GM18498 (cell line): ENCODE measurements at regions not wholly inside any gene's neighbourhood (a gene's known extent, or its start where the extent isn't known, plus 50 kb on each side); places are given as distances from the start of the nearest gene placed in this dataset.
"Not testable (repeated sequence)": the region's sequence is repeated elsewhere in the genome, so short reads cannot be mapped to it uniquely, and the experiment has no call there.

Experiments
- ATAC-seq: cut with Tn5 transposase; IDR thresholded peaks from one replicate; pipeline ENCODE4 v1.9.1; 2021; ENCODE audit warnings: mild to moderate bottlenecking, moderate library complexity; ENCODE audit not compliant: unreplicated experiment

DNA sequence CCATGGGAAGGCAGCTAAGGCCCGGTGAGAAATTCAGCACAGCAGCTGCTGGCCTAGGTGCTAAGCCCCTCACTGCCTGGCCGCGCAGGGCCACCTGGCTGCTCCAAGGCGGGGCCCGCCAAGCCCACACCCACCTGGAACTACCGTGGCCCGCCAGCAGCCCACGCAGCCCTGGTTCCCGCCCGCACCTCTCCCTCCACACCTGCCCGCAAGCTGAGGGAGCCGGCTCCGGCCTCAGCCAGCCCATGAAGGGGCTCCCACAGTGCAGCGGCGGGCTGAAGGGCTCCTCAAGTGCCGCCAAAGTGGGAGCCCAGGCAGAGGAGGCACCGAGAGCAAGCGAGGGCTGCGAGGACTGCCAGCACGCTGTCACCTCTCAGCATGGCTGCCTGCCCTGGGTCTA lies 146.9 kb upstream of the APOOL start:
- ATAC-seq = not testable (repeated sequence)

GRCh38 chrX:84858771-84859170 lies 144.9 kb upstream of the APOOL start:
- ATAC-seq = not testable (repeated sequence)

- no peak for ATAC-seq
Measured at GRCh38 chrX:84865113-84865512, 138.6 kb upstream of the APOOL start.

- not testable (repeated sequence) for ATAC-seq
Measured at GRCh38 chrX:84870281-84870680, 133.4 kb upstream of the APOOL start.

DNA sequence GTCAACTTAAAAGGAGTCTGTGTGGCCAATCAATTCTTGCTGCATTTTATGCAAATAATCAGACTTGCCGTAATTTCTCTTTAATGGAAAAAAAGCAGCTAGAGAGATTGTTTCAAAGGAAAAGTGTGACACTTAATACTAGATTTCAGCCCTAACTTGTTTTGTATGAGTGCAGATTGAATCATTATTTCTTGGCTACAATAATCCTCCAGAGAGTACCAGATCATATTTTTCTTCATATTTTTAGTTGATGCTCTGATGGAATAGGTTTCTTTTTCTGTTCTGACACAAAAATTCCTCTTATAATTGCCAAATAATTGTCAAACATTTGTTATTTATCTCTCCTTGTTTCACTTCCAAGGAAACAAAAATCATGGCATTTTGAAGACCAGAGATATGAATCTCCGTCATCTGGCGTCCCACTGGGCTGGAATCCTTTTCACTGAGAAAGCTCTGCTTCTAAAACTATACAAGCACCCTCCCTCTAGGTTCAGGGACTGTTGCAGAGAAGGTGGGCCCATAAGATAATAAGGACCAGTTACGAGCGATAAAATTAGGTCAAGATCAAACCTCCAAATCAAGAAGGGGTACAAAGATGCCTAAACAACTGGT lies 131.4 kb upstream of the APOOL start:
- ATAC-seq = not testable (repeated sequence)

DNA sequence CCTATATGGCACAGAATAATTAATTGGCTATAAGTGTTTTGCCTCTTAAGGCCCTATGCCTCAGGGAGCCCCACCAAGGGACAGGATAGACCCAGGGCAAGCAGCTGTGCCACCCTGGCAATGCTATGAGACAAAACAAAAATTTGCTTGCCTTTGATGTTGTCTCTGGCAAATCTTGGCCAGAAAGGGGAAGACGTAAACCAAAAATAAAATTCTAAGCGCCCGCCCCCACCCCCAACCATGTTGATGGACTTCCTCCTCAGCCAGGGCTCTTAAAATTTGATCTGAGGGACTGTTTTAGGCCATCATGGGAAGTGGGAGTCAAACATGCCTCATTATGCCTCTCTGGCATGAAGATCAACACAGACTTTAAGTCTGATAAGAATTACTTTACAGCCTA lies 130.5 kb upstream of the APOOL start:
- no peak for ATAC-seq

GRCh38 chrX:84876876-84877275 lies 126.8 kb upstream of the APOOL start:
- ATAC-seq = no peak

DNA sequence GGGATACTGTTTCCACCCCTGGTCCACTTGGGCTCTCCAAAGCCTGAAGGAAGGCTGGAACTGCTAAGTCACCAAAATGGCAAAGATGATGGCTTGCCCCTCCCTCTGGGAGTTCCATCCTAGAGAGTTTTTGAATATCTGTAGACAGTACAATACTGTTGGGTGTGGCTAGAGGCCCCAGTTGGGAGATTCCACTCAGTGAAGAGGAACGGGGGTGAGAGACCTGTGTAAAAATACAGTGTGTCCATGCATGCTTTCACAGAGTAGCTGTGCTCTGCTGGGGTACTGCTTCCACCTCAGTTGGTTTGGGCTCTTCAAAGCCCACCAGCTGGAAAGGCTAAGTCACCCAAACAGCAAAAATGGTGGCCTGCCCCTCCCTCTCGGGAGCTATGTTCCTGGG lies 109.8 kb upstream of the APOOL start:
- no peak for ATAC-seq

DNA sequence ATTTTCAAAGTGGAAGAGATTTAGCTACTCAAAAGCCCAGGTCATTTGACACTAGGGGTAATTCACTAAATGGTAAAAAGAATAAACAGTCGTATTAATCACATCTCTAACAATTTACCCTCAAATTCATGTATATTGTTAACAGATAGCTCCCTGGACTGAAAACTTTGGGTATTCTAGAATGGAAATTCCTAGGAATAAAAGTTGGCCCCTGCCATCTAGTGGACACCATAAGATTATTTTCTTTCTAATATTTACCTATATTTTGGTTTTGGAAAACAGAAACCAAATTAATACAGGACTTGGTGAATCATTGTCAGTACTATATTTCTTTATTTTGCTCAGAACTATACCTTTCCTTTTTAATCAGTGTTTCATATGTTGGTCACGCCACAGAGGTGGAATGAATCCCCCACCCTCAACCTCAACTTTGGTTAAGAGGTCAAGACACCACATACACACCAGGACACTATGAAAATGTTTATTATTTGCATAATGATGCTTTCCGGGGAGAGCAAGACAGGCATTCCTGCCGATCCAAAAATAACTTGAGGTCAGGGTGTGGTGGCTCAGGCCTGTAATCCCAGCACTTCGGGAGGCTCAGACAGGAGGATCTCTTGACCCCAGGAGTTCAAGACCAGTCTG lies 96.2 kb upstream of the APOOL start:
- no peak for ATAC-seq

- no peak for ATAC-seq
Measured at GRCh38 chrX:84909151-84909550, 94.5 kb upstream of the APOOL start.

DNA sequence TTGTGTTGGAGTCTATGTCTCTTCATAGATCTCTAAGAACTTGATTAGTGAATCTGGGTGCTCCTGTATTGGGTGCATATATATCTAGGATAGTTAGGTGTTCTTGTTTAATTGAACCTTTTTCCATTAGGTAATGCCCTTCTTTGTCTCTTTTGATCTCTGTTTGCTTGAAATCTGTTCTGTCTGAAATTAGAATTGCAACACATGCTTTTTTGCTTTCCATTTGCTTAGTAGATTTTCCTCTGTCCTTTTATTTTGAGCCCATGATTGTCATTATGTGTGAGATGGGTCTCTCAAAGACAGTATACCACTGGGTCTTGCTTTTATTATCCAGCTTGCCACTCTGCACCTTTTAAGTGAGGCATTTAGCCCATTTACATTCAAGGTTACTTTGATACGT lies 79.1 kb upstream of the APOOL start:
- ATAC-seq = no peak

- ATAC-seq = no peak
Measured at GRCh38 chrX:84932814-84933213, 70.9 kb upstream of the APOOL start.

DNA sequence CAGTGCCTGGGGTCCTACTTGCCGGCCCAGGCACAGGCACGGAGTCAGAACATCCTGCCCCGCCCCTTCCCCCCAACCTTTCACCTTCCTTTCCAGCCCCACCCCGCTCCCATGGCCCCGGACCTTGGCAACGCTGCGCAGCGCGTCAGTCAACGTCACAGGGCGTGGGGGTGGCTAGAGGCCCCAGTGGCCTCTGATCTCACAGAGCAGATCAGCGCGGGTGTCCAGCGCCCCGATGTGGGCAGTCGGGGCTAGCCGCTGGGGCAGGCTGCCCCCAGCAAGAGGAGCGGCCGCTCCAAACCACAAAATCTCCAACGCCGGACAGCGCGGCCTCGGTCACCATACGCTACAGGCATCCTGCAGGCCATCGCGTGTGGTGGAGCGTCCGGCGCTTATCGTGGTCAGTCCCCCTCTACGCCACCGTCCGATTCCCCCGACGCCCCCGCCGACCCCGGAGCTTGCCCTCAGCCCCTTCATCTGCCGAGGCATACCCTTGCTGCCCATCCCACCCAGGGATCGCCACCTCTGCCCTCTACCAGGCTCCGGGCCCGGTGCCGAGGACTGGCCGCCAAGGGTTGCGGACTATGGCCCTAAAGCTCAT lies 69.6 kb upstream of the APOOL start:
- ATAC-seq = no peak
